B cell (primary cell): ENCODE measurements at regions not wholly inside any gene's neighbourhood (a gene's known extent, or its start where the extent isn't known, plus 50 kb on each side); places are given as distances from the start of the nearest gene placed in this dataset.

ENCODE experiments used
- ATAC-seq: fragments of 200-7000 bp; cut with Tn5 transposase; one replicate; pipeline ENCODE4 v1.10.0; 2021; ENCODE audit warnings: low read depth, mild to moderate bottlenecking, moderate number of reproducible peaks, moderate library complexity
- CTCF ChIA-PET: fragments of 350-600 bp; sonication (Branson Sonifier 250); formaldehyde crosslinking; loops from one replicate; lab custom pipeline; 2021; ENCODE audit warnings: antibody characterized with exemption, inconsistent platforms; lab: Charles Lee
- POLR2A ChIA-PET: fragments of 350-600 bp; sonication (Branson Sonifier 250); formaldehyde crosslinking; loops from one replicate; lab custom pipeline; 2021; ENCODE audit warnings: antibody characterized with exemption; lab: Charles Lee
- DNase-seq: peaks from one replicate; pipeline ENCODE4 v3.0.0; 2013
- H2AFZ ChIP-seq: 2 replicates; pipeline ENCODE4 v1.6.1; 2012; ENCODE audit warnings: mild to moderate bottlenecking, low read depth, low read length; ENCODE audit not compliant: insufficient read depth, poor library complexity, severe bottlenecking
- H3K27ac ChIP-seq, 2 donors: 1 replicate in 1 of 2; 2 replicates in 1 of 2; pipeline ENCODE4 v1.5.1; 2012 to 2013; ENCODE audit warnings: low read length in 2 of 2, mild to moderate bottlenecking in 2 of 2, moderate library complexity in 1 of 2
- H3K27me3 ChIP-seq, 4 experiments: fragments of 200-600 bp in 1 of 4; sonication (generic) in 1 of 4; replicated peaks in 1 of 4; 1 replicate in 2 of 4; 2 replicates in 2 of 4; pipeline versions ENCODE4 v1.6.1 to v1.7.0; 2013 to 2016; ENCODE audit warnings: low read length in 3 of 4, mild to moderate bottlenecking in 2 of 4, mixed read lengths in 1 of 4, moderate library complexity in 1 of 4; ENCODE audit not compliant: insufficient read depth in 4 of 4, control insufficient read depth in 3 of 4; ENCODE audit errors: control extremely low read depth in 1 of 4
- H3K36me3 ChIP-seq, 2 experiments: replicated peaks in 1 of 2; 1 replicate in 1 of 2; 2 replicates in 1 of 2; pipeline versions ENCODE4 v1.6.1 to v1.7.1; 2013; ENCODE audit warnings: low read length in 1 of 2; ENCODE audit not compliant: insufficient read depth in 2 of 2, control insufficient read depth in 1 of 2; ENCODE audit errors: control extremely low read depth in 1 of 2, extremely low read depth in 1 of 2
- H3K4me1 ChIP-seq, 2 donors: fragments of 200-600 bp in 1 of 2; sonication (generic) in 1 of 2; 1 replicate in 1 of 2; 2 replicates in 1 of 2; pipeline versions ENCODE4 v1.5.1 to v1.6.1; 2013 to 2017; ENCODE audit warnings: low read length in 2 of 2; ENCODE audit not compliant: control insufficient read depth in 2 of 2, insufficient read depth in 2 of 2
- H3K4me2 ChIP-seq: replicated peaks from 2 replicates; pipeline ENCODE3; 2012; ENCODE audit warnings: mild to moderate bottlenecking, low read depth, low read length; ENCODE audit not compliant: poor library complexity, severe bottlenecking
- H3K4me3 ChIP-seq, 5 experiments: fragments of 200-600 bp in 1 of 5; sonication (generic) in 1 of 5; 1 replicate in 3 of 5; 2 replicates in 2 of 5; pipeline versions ENCODE4 v1.5.1 to v1.7.0; 2011 to 2016; ENCODE audit warnings: low read length in 4 of 5, mild to moderate bottlenecking in 4 of 5, low read depth in 2 of 5, control low read depth in 1 of 5, moderate library complexity in 1 of 5; ENCODE audit not compliant: insufficient read depth in 1 of 5; ENCODE audit errors: control extremely low read depth in 1 of 5, extremely low read depth in 1 of 5
- H3K79me2 ChIP-seq: fragments of 200-600 bp; sonication (generic); one replicate; pipeline ENCODE4 v1.6.0; 2016; ENCODE audit warnings: low read length; ENCODE audit not compliant: control insufficient read depth, insufficient read depth
- H3K9ac ChIP-seq: fragments of 200-600 bp; sonication (generic); 2 replicates; pipeline ENCODE4 v1.6.1; 2017; ENCODE audit warnings: mild to moderate bottlenecking, low read length, moderate library complexity
- H3K9me3 ChIP-seq, 3 donors: one replicate each; pipeline versions ENCODE4 v1.6.1 to v1.7.1; 2013; ENCODE audit warnings: low read length in 2 of 3; ENCODE audit not compliant: control insufficient read depth in 2 of 3, insufficient read depth in 1 of 3; ENCODE audit errors: control extremely low read depth in 1 of 3
- H4K20me1 ChIP-seq: 2 replicates; pipeline ENCODE4 v1.6.0; 2012; ENCODE audit warnings: mild to moderate bottlenecking, low read length; ENCODE audit not compliant: insufficient read depth, control insufficient read depth, poor library complexity, severe bottlenecking
- H3K27ac Mint-ChIP-seq: one replicate; pipeline ENCODE4 v1.8.0; 2021; ENCODE audit warnings: mixed read lengths
- H3K27me3 Mint-ChIP-seq: one replicate; pipeline ENCODE4 v1.8.0; 2021; ENCODE audit warnings: mixed read lengths
- H3K4me1 Mint-ChIP-seq: one replicate; pipeline ENCODE4 v1.8.0; 2021; ENCODE audit warnings: mixed read lengths
- H3K4me3 Mint-ChIP-seq: one replicate; pipeline ENCODE4 v1.8.0; 2021; ENCODE audit warnings: mixed read lengths
- H3K9me3 Mint-ChIP-seq: one replicate; pipeline ENCODE4 v1.8.0; 2022; ENCODE audit warnings: mixed read lengths; ENCODE audit not compliant: insufficient read depth
- CTCF ChIP-seq: fragments of 200-600 bp; IDR thresholded peaks from one replicate; pipeline ENCODE4 v1.8.0; 2022; ENCODE audit warnings: antibody characterized with exemption, mild to moderate bottlenecking
- EZH2 ChIP-seq: IDR thresholded peaks from 2 replicates; pipeline ENCODE4 v1.6.1; 2012; ENCODE audit warnings: borderline replicate concordance, low read depth, mild to moderate bottlenecking, moderate library complexity, low read length; ENCODE audit not compliant: insufficient read depth, poor library complexity, severe bottlenecking
- WGBS: methylation state at CpG from one replicate; pipeline ENCODE4 v1.1.5; 2013; ENCODE audit warnings: missing lambda C conversion rate; ENCODE audit not compliant: insufficient coverage; 5-methylcytosine and 5-hydroxymethylcytosine counted together
- intact Hi-C: fragments of 100-400 bp; cut with micrococcal nuclease; formaldehyde crosslinking; loops from one replicate; pipeline ENCODE4 v1.10.0; 2022

- intact Hi-C loops = no loop called here
- ATAC-seq = no peak
- 83% methylated on average over 11 of the region's 11 CpGs for WGBS
Measured at GRCh38 chr7:70935854-70936253, 196.1 kb upstream of the GALNT17 start.

GRCh38 chr7:70937424-70937823 is 194.5 kb upstream of the GALNT17 start:
- H3K4me1 Mint-ChIP-seq = no peaks in the 10 kb centered on the region
- ChIA-PET POLR2A (no interaction called here), CTCF (no interaction called here)
- no peaks in the 10 kb centered on the region for H4K20me1 ChIP-seq
- no peaks in the 10 kb centered on the region for H3K36me3 ChIP-seq
- no peak overlapping the region for H3K4me2 ChIP-seq
- H3K27ac Mint-ChIP-seq = no peak overlapping the region
- no peak overlapping the region for H3K27ac ChIP-seq
- no peaks in the 10 kb centered on the region for H3K27me3 ChIP-seq
- H3K4me3 Mint-ChIP-seq = no peak overlapping the region
- intact Hi-C loops = no loop called here
- no peak overlapping the region for H2AFZ ChIP-seq
- 93% methylated on average over 2 of the region's 2 CpGs for whole genome bisulfite sequencing
- ATAC-seq (no peak), DNase-seq (no peak)
- H3K79me2 ChIP-seq = no peaks in the 10 kb centered on the region
- TF ChIP-seq CTCF (no peak), EZH2 (no peak)
- H3K4me1 ChIP-seq = no peaks in the 10 kb centered on the region
- peaks cover 0 to 17% (median 0%) of the 10 kb centered on the region in 3 donors for H3K9me3 ChIP-seq
- no peak overlapping the region for H3K4me3 ChIP-seq
- peaks cover 2% of the 10 kb centered on the region for H3K9me3 Mint-ChIP-seq
- no peak overlapping the region for H3K9ac ChIP-seq
- no peaks in the 10 kb centered on the region for H3K27me3 Mint-ChIP-seq

More at GRCh38 chr7:70935854-70936253, 196.1 kb upstream of the GALNT17 start:
- no peak for TF ChIP-seq EZH2
- no peak for TF ChIP-seq CTCF
- Mint-ChIP-seq H3K27ac (no peak overlapping the region), H3K4me3 (no peak overlapping the region), H3K9me3 (peaks cover 2% of the 10 kb centered on the region), H3K27me3 (no peaks in the 10 kb centered on the region), H3K4me1 (no peaks in the 10 kb centered on the region)
- Histone ChIP-seq H3K9ac (no peak overlapping the region), H3K4me1 (no peaks in the 10 kb centered on the region), H3K27me3 (no peaks in the 10 kb centered on the region), H3K36me3 (no peaks in the 10 kb centered on the region), H3K27ac (no peak overlapping the region), H4K20me1 (no peaks in the 10 kb centered on the region), H3K4me2 (no peak overlapping the region), H3K79me2 (no peaks in the 10 kb centered on the region), H3K9me3 (peaks cover 0 to 17% (median 0%) of the 10 kb centered on the region in 3 donors), H2AFZ (no peak overlapping the region), H3K4me3 (no peak overlapping the region)
- ChIA-PET POLR2A (no interaction called here), CTCF (no interaction called here)
- DNase-seq = no peak
